Calu3 (cell line): ENCODE measurements at regions not wholly inside any gene's neighbourhood (a gene's known extent, or its start where the extent isn't known, plus 50 kb on each side); places are given as distances from the start of the nearest gene placed in this dataset.

Experiments used
- BruUV-seq: library from RNA; stranded (reverse); fragments of 400-500 nt; replicated peaks from 2 replicates; lab custom pipeline; 2021; lab: Mats Ljungman, UMichigan
- CTCF ChIA-PET: fragments of 300-600 bp; sonication (Branson Sonifier 250); formaldehyde crosslinking; loops from one replicate; lab custom pipeline; 2022; ENCODE audit warnings: antibody characterized with exemption; lab: Charles Lee
- DNase-seq: peaks from one replicate; pipeline ENCODE4 v3.0.0; 2022
- H3K27ac Mint-ChIP-seq: one replicate; pipeline ENCODE4 v1.8.0; 2022; ENCODE audit warnings: mixed read lengths; ENCODE audit not compliant: unreplicated experiment
- H3K27me3 Mint-ChIP-seq: one replicate; pipeline ENCODE4 v1.8.0; 2022; ENCODE audit warnings: mixed read lengths; ENCODE audit not compliant: unreplicated experiment
- H3K36me3 Mint-ChIP-seq: one replicate; pipeline ENCODE4 v1.8.0; 2022; ENCODE audit warnings: mild to moderate bottlenecking, moderate library complexity, mixed read lengths; ENCODE audit not compliant: insufficient read depth, unreplicated experiment
- H3K4me1 Mint-ChIP-seq: one replicate; pipeline ENCODE4 v1.8.0; 2022; ENCODE audit warnings: mild to moderate bottlenecking, low read depth, mixed read lengths; ENCODE audit not compliant: unreplicated experiment
- H3K4me3 Mint-ChIP-seq: one replicate; pipeline ENCODE4 v1.8.0; 2022; ENCODE audit warnings: mild to moderate bottlenecking, low read depth, moderate library complexity, mixed read lengths; ENCODE audit not compliant: unreplicated experiment
- H3K9me3 Mint-ChIP-seq: one replicate; pipeline ENCODE4 v1.8.0; 2022; ENCODE audit warnings: low read depth, mixed read lengths; ENCODE audit not compliant: unreplicated experiment
- intact Hi-C: fragments of 100-400 bp; cut with micrococcal nuclease; formaldehyde crosslinking; loops from one replicate; pipeline ENCODE4 v1.10.0; 2022; ENCODE audit not compliant: unreplicated experiment
- TF ChIP-seq, protein P1 (sequence below): fragments of 200-600 bp; IDR thresholded peaks from one replicate; pipeline ENCODE4 v1.8.0; 2022; ENCODE audit warnings: antibody characterized with exemption; ENCODE audit not compliant: unreplicated experiment

DNA sequence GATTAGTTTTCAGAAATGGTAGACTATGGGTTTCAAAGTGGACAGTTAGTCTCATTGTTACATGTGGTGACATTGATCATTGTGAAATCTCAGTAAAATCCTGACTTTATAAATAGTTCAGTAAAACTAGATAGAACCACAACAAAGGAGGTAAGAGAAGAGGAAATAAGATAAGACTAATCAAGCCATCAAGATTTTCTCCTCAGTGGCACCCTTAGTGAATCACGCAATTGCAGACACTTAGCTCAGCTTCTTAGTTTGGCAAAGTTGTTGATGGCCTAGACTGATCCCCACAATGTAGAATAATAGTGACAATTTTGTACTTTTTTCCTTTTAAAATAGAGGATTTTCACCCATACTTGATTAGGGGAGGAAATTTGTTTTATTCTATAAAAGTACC lies 426.7 kb upstream of the ITGA1 start:
- BruUV-seq: no TSS peak
- intact Hi-C loops: loop anchor here (5.0 kb wide), 1 partner anchor 296 kb away; no protein-coding TSS in a partner anchor
- Mint-ChIP-seq H3K4me1 (peaks cover 5% of the 10 kb centered on the region), H3K36me3 (no peaks in the 10 kb centered on the region), H3K27me3 (no peaks in the 10 kb centered on the region), H3K9me3 (no peaks in the 10 kb centered on the region), H3K27ac (no peak overlapping the region), H3K4me3 (no peak overlapping the region)
- TF ChIP-seq, protein P1, sequence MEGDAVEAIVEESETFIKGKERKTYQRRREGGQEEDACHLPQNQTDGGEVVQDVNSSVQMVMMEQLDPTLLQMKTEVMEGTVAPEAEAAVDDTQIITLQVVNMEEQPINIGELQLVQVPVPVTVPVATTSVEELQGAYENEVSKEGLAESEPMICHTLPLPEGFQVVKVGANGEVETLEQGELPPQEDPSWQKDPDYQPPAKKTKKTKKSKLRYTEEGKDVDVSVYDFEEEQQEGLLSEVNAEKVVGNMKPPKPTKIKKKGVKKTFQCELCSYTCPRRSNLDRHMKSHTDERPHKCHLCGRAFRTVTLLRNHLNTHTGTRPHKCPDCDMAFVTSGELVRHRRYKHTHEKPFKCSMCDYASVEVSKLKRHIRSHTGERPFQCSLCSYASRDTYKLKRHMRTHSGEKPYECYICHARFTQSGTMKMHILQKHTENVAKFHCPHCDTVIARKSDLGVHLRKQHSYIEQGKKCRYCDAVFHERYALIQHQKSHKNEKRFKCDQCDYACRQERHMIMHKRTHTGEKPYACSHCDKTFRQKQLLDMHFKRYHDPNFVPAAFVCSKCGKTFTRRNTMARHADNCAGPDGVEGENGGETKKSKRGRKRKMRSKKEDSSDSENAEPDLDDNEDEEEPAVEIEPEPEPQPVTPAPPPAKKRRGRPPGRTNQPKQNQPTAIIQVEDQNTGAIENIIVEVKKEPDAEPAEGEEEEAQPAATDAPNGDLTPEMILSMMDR: no peak
- CTCF ChIA-PET: no interaction called here
- DNase-seq: no peak

DNA sequence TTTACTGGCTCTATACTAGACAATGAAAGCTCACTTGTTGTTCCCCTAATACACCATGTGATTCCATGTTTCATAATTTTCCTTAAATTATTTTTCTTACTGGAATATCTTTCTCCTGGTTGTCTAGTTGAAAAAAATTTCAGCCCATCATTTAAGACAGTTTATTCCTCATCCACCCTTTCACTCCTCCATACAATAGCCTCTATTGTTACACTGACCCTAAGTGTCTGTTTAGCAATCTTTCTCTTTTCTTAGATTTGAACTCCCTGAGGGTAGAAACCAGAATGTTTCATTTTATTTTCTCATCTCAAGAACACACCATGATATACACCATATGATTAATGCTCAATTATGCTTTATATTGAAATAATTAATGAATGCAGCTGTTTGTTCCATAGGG lies 413.4 kb upstream of the ITGA1 start:
- CTCF ChIA-PET: no interaction called here
- intact Hi-C loops: no loop called here
- Mint-ChIP-seq H3K4me3 (no peak overlapping the region), H3K27me3 (no peaks in the 10 kb centered on the region), H3K4me1 (no peaks in the 10 kb centered on the region), H3K9me3 (no peaks in the 10 kb centered on the region), H3K27ac (no peak overlapping the region), H3K36me3 (no peaks in the 10 kb centered on the region)
- DNase-seq: no peak
- TF ChIP-seq, protein P1: no peak
- no TSS peak for BruUV-seq

DNA sequence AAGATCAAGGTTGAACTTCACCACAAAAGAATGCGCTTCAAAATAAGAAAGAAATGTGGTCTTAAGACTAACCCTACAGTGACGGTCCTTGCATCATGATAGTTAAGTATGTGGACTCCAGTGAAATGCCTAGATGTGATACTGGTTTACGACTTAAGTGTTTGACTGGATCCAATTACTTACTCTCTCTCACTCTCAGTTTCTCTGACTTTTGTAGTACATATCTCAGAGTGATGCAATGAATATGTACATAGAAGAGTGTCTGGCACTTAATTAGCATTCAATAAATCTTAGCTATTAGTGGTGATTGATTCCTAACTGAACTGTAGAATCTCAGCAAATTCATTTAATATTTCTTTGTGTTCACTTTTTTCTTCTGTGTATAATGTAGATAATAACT lies 411.7 kb upstream of the ITGA1 start:
- intact Hi-C loops: no loop called here
- H3K4me1 Mint-ChIP-seq: no peaks in the 10 kb centered on the region

DNA sequence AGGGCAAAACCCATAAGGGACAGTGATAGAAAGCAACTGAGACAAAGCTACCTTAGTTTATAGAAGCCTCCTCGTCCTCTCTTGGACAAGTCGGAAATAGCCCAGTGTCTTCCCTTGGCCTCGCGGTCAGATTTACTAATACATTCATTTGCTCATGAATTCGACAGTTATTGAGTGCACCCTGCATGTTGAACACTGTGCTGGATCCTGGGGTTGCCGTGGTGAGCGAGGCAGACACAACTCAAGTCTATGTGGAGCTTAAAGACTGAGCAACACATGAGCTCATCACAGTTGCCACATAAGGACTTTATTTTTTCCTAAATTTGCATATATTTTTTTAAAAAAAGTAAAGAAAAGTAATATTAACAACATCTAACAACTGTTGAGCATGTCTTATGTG lies 411.1 kb upstream of the ITGA1 start:
- Mint-ChIP-seq H3K27ac (no peak overlapping the region), H3K36me3 (no peaks in the 10 kb centered on the region), H3K4me3 (no peak overlapping the region), H3K4me1 (no peaks in the 10 kb centered on the region), H3K9me3 (no peaks in the 10 kb centered on the region), H3K27me3 (no peaks in the 10 kb centered on the region)
- BruUV-seq: no TSS peak
- TF ChIP-seq, protein P1: no peak
- CTCF ChIA-PET: no interaction called here
- intact Hi-C loops: no loop called here
- no peak for DNase-seq

More for the DNA sequence above, 411.7 kb upstream of the ITGA1 start:
- no peak for DNase-seq
- BruUV-seq: no TSS peak
- TF ChIP-seq, protein P1: no peak
- H3K27me3 Mint-ChIP-seq: no peaks in the 10 kb centered on the region
- CTCF ChIA-PET: no interaction called here
- no peaks in the 10 kb centered on the region for H3K36me3 Mint-ChIP-seq
- no peak overlapping the region for H3K27ac Mint-ChIP-seq
- H3K4me3 Mint-ChIP-seq: no peak overlapping the region
- no peaks in the 10 kb centered on the region for H3K9me3 Mint-ChIP-seq
